ENCODE measurements at regions not wholly inside any gene's neighbourhood (a gene's known extent, or its start where the extent isn't known, plus 50 kb on each side); places are given as distances from the start of the nearest gene placed in this dataset.
"Not testable (repeated sequence)": the region's sequence is repeated elsewhere in the genome, so short reads cannot be mapped to it uniquely, and the experiment has no call there.

GRCh38 chr2:131834203-131835020 lies 306.7 kb downstream of the CCDC74A start:
- H3K36me3 ChIP-seq (ENCODE audit: low read depth); DNase-seq; H3K4me3 ChIP-seq; H3K4me1 ChIP-seq (ENCODE audit: low read depth); ATAC-seq; intact Hi-C loops (cut with DNase I, micrococcal nuclease); H3K9me3 ChIP-seq: not testable (repeated sequence)

GRCh38 chr2:131835022-131835421 lies 307.3 kb downstream of the CCDC74A start:
- H3K4me3 ChIP-seq; H3K36me3 ChIP-seq (ENCODE audit: low read depth); ATAC-seq; intact Hi-C loops (cut with DNase I, micrococcal nuclease); DNase-seq; H3K4me1 ChIP-seq (ENCODE audit: low read depth); H3K9me3 ChIP-seq: not testable (repeated sequence)

DNA sequence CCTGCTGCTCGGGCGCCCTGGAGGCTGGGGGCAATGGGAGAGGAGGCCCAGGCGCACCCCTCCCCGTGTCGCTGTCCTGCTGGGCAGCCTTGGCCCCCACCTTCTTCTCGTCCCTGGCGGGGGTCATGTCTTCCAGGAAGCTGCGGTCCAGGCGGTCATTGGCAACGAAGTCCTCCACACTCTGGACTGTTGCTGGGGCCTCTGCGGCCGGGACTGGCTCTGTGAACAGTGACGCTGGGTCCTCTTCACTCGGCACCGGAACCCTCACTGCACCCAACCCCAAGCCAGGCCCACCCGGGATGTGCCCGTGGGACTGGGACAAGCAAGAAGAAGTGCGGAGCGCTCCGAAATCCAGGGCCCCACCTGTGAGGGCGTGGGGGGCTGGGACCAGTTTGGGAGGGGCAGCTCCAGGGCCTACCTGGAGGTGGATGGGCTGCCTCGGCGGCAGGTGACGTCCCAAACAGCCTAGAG lies 308.0 kb downstream of the CCDC74A start:
- intact Hi-C loops (cut with DNase I, micrococcal nuclease): no loop called here
- ATAC-seq: no peak
- no peak for TF ChIP-seq CTCF (IDR thresholded peaks at IDR 0.05)
- DNase-seq: no peak
- Histone ChIP-seq H3K4me3 (no peak overlapping the region), H3K36me3 (ENCODE audit: low read depth) (no peaks in the 10 kb centered on the region), H3K9me3 (no peaks in the 10 kb centered on the region), H3K4me1 (ENCODE audit: low read depth) (no peaks in the 10 kb centered on the region)

DNA sequence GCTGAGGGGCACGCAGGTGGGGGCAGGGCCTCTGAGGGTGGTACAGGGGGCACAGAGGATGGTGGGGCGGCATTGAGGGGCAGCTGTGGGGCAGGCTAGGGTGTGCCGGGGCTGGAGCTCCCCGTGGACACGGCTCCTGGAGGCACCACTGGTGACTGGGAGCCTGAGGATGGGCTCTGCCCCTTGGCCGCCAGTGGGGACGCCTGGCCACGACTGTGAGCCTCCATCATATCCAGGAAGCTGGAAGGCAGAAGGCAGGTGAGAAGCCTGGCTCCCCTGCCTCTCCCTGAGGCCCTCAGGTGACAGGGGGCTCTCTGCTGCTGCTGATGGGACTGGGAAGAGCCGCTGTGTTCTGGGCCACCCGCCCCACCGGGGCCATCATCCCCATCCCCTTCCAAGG lies 308.4 kb downstream of the CCDC74A start:
- ATAC-seq; H3K4me1 ChIP-seq (ENCODE audit: low read depth); H3K9me3 ChIP-seq; H3K4me3 ChIP-seq; DNase-seq; H3K36me3 ChIP-seq (ENCODE audit: low read depth); intact Hi-C loops (cut with DNase I, micrococcal nuclease): not testable (repeated sequence)

GRCh38 chr2:131844044-131844443 lies 316.4 kb downstream of the CCDC74A start:
- intact Hi-C loops (cut with DNase I, micrococcal nuclease); ATAC-seq; H3K9me3 ChIP-seq; DNase-seq; H3K4me3 ChIP-seq; H3K4me1 ChIP-seq (ENCODE audit: low read depth); H3K36me3 ChIP-seq (ENCODE audit: low read depth): not testable (repeated sequence)

DNA sequence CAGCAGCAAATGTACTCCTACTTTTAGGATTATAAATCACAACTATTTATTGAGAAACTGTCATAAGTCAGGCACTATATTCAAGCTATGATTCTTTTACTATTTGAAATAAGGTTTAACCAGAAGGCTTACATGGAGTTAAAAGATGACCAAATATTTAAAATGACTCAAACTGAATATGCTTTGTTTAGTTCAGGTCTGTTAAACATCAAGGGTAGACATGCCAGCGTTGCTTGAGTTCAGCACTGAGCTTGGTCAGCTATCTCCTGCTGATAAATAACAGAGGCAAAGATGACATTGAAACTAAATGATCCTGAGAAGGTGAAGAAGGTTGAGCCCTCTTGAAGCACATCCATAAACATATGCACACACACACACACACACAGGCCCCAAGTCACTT lies 305.6 kb downstream of the ANKRD30BL start:
- intact Hi-C loops (cut with DNase I, micrococcal nuclease); H3K4me3 ChIP-seq; H3K4me1 ChIP-seq (ENCODE audit: low read depth); H3K9me3 ChIP-seq; H3K36me3 ChIP-seq (ENCODE audit: low read depth); DNase-seq; ATAC-seq: not testable (repeated sequence)

DNA sequence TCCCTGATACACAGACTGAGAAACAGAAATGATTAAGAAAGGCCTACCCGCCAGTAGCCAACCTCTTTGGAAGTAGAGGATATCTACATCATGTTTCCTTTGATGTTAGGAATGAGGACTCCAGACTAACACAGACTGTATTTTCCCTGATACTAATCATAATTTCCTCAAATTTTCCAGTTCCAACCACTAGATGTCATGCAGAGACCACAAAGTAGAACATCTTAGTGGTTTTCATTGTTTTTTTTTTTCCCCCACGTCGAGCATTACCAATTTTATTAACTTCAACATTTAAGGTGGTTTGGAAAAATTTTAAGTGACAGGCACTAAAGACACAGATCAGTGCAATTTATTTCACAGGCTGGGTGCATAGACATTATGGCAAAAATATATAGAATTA lies 303.6 kb downstream of the ANKRD30BL start:
- DNase-seq; H3K4me3 ChIP-seq; ATAC-seq; H3K36me3 ChIP-seq (ENCODE audit: low read depth); H3K9me3 ChIP-seq; intact Hi-C loops (cut with DNase I, micrococcal nuclease); H3K4me1 ChIP-seq (ENCODE audit: low read depth): not testable (repeated sequence)
